ENCODE measurements at regions not wholly inside any gene's neighbourhood (a gene's known extent, or its start where the extent isn't known, plus 50 kb on each side); places are given as distances from the start of the nearest gene placed in this dataset.

DNA sequence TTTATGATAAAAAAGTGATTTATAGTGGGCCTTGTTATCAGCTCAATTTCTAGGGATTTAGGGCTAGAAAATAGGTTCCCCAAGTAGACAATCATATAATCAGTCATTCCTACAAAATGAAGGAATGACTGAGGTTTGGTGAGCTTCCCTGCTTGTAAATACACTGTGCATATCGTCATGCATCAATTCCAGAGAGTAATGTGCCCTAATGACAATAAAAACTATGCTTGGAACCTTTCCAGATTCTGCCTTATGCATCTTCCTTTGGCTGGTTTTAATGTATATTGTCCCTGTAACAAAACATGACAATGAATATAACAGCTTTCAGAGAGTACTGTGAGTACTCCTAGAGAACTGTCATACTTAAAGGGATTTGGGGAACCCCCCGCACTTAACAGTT, 1310.9 kb downstream of the PCDH7 start:
- TF ChIP-seq, protein P1, sequence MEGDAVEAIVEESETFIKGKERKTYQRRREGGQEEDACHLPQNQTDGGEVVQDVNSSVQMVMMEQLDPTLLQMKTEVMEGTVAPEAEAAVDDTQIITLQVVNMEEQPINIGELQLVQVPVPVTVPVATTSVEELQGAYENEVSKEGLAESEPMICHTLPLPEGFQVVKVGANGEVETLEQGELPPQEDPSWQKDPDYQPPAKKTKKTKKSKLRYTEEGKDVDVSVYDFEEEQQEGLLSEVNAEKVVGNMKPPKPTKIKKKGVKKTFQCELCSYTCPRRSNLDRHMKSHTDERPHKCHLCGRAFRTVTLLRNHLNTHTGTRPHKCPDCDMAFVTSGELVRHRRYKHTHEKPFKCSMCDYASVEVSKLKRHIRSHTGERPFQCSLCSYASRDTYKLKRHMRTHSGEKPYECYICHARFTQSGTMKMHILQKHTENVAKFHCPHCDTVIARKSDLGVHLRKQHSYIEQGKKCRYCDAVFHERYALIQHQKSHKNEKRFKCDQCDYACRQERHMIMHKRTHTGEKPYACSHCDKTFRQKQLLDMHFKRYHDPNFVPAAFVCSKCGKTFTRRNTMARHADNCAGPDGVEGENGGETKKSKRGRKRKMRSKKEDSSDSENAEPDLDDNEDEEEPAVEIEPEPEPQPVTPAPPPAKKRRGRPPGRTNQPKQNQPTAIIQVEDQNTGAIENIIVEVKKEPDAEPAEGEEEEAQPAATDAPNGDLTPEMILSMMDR (IDR thresholded peaks at IDR 0.05; ENCODE audit: control insufficient read depth, extremely low read depth, insufficient read depth) = no peak
- DNase-seq (ENCODE audit: low read depth) = no peak
- no peak overlapping the region for H3K4me3 ChIP-seq (ENCODE audit: low read depth, low read length)

DNA sequence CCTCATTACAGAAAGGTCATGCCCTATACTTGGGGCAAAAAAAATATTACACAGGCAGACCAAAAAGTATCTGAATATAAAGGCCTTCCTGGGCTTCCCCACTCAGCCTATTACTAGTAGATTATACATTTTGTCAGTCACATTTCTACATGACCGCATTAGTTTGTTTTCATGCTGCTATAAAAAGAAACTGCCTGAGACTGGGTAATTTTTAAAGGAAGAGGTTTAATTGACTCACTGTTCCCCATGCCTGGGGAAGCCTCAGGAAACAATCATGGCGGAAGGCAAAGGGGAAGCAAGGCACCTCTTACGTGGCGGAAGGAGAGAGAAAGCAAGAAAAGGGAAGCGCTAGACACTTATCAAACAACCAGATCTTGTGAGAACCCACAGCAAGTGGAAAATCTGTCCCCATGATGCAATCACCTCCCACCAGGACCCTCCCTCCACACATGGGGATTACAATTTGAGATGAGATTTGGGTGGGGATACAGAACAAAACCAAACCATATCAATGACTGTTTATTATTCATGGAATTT, 1312.0 kb downstream of the PCDH7 start:
- TF ChIP-seq, protein P1 (IDR thresholded peaks at IDR 0.05; ENCODE audit: control insufficient read depth, extremely low read depth, insufficient read depth) = no peak
- no peak overlapping the region for H3K4me3 ChIP-seq (ENCODE audit: low read depth, low read length)
- DNase-seq (ENCODE audit: low read depth) = no peak

- DNase-seq (ENCODE audit: low read depth) = no peak
- TF ChIP-seq, protein P1 (IDR thresholded peaks at IDR 0.05; ENCODE audit: control insufficient read depth, extremely low read depth, insufficient read depth) = no peak
- no peak overlapping the region for H3K4me3 ChIP-seq (ENCODE audit: low read depth, low read length)
These were observed 1317.2 kb downstream of the PCDH7 start for GRCh38 chr4:32037399-32037798.

DNA sequence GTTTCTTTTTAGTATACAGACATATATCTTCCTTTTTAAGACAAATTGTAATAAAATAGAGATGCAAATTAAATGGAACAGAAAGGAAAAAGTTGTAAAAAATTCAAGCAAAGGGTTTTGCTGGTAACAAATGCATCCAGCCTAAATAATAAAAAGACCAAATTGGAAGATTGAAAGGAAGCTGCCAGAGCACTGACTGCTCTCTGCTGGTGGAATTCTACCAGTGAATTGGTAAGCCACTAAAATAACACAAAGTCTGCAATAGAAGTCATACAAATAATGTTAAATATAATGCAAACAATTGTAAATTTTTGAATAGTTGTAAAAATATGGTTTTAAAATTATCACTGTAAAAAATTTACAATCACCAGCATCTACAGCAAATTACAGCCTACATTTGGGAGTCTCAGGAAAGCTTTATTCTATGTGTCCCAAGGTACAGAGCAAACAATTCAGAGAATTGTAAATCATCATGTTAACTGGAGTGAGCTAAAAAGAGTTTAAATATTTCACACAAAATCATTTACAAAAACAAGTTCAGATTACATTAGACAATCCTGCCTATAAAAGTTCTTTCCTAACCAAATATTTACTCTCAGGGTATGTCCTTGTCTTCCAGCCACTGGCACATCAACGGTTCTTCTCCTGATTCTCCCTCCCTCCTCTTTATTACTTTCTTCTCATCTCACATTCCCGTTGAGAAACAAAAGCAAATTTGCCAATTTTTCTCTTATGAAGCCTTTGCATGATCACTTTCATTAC, 1322.5 kb downstream of the PCDH7 start:
- peak; percentile 21 for DNase-seq (ENCODE audit: low read depth)
- TF ChIP-seq, protein P1 (IDR thresholded peaks at IDR 0.05; ENCODE audit: control insufficient read depth, extremely low read depth, insufficient read depth) = peak; percentile 49
- H3K4me3 ChIP-seq (ENCODE audit: low read depth, low read length) = no peak overlapping the region

- TF ChIP-seq, protein P1 (IDR thresholded peaks at IDR 0.05; ENCODE audit: control insufficient read depth, extremely low read depth, insufficient read depth) = no peak
- peak; percentile 1 for DNase-seq (ENCODE audit: low read depth)
- H3K4me3 ChIP-seq (ENCODE audit: low read depth, low read length) = no peak overlapping the region
These were observed 1323.1 kb downstream of the PCDH7 start for GRCh38 chr4:32043248-32043633.

DNA sequence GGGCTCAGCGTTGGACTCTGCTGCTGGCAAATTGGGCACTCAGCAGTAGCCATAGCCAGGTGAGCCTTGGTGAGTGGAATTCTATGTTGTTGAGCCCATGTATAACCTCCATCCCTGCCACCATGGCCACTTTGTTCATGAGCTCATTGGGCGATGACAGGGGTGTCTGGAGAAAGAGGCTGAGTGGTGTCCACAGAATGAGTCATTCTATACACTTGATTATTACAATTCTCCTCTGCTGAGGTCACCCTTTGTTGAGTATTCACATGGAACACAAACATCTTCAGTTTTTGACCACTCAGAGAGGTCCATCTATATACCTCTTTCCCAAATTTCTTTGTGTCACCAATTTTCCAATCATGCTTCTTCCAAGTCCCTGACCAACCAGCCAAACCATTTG, 1341.7 kb downstream of the PCDH7 start:
- no peak for DNase-seq (ENCODE audit: low read depth)
- TF ChIP-seq, protein P1 (IDR thresholded peaks at IDR 0.05; ENCODE audit: control insufficient read depth, extremely low read depth, insufficient read depth) = no peak
- H3K4me3 ChIP-seq (ENCODE audit: low read depth, low read length) = no peak overlapping the region

GRCh38 chr4:32073542-32073941, 1353.4 kb downstream of the PCDH7 start:
- TF ChIP-seq, protein P1 (IDR thresholded peaks at IDR 0.05; ENCODE audit: control insufficient read depth, extremely low read depth, insufficient read depth) = no peak
- no peak for DNase-seq (ENCODE audit: low read depth)
- no peak overlapping the region for H3K4me3 ChIP-seq (ENCODE audit: low read depth, low read length)

Data from LNCaP clone FGC (cell line).